IMR-90 (cell line): ENCODE measurements at regions not wholly inside any gene's neighbourhood (a gene's known extent, or its start where the extent isn't known, plus 50 kb on each side); places are given as distances from the start of the nearest gene placed in this dataset.

Source experiments
- CTCF ChIP-seq: conservative IDR thresholded peaks from 2 replicates; pipeline ENCODE4 v1.5.1; 2012; ENCODE audit warnings: mild to moderate bottlenecking, low read depth, low read length, improper control_type of control experiment
- FOS ChIP-seq: fragments of 150-350 bp; IDR thresholded peaks from 2 replicates; pipeline ENCODE4 v1.6.1; 2016; ENCODE audit warnings: low read depth, low read length
- POLR2A ChIP-seq: IDR thresholded peaks from 2 replicates; pipeline ENCODE4 v1.6.1; 2012; ENCODE audit warnings: mild to moderate bottlenecking, low read depth, low read length

GRCh38 chr10:55897490-55897921, 463.6 kb downstream of the ZWINT start:
- no peak for TF ChIP-seq POLR2A
- TF ChIP-seq CTCF: no peak
- no peak for TF ChIP-seq FOS
